ENCODE measurements at regions not wholly inside any gene's neighbourhood (a gene's known extent, or its start where the extent isn't known, plus 50 kb on each side); places are given as distances from the start of the nearest gene placed in this dataset.

DNA sequence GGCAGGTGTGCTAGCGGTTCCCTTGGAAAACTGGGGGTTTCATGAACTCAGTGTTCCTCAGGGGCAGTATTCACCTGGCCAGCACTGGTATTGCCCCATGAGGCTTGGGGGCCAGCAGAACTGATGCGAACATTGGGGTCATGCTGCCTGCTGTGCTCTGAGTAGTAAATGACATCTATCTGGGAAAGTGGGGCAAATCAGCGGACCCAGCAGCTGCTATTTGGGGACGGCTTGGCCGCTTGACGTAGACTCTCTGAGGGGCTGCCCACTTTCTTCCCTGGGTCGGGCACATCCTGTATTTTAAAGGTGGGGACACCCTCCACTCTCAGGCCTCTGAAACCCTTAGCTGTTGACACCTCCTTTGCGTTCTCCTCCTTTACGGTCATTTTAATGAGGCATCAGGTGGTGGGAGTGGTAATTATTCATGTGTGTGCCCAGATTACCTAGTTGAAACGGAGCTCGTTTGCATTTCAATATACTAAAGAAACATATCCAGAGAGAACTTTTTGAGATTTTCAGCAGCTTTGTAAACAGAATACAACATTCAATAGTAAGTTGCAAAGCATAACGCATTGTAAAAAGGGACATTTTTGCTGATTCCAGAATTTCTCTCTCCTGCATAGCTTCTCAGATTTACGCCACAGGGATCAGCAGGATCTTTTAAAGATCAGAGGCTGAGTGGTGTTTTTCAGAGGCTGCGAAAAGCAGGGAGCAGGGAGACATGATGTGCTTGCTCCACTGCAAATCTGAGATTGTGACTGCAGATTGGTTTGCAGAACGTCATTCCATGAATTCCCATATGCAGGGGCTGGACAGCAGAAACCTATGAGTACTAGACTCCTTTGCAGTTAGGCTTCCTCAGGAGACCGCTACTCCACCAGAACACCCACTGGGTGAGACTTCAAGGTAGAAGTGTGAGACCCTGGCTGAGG, 56.8 kb upstream of the ZFR start:
- no peak for DNase-seq

GRCh38 chr5:32500181-32500580, 55.6 kb upstream of the ZFR start:
- DNase-seq = no peak

DNA sequence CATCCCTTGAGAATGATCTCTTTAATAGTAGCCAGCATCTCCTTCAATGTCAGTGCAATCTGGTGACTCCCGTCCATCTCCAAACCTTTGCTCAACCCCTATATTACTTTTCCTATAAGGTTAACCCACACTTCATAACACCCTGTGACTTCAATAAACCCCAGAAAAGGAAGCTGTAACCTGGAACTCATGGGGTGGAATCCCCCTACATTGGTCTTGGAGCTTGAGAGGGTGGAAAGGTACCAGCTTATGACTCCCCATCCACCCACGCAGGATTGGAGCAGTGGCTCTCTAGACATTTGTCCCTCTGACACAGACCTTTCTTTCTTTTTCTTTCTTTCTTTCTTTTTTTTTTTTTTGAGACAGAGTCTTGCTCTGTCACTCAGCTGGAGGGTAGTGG, 54.7 kb upstream of the ZFR start:
- no peak for DNase-seq

GRCh38 chr5:32498484-32498883, 53.9 kb upstream of the ZFR start:
- DNase-seq = no peak

DNA sequence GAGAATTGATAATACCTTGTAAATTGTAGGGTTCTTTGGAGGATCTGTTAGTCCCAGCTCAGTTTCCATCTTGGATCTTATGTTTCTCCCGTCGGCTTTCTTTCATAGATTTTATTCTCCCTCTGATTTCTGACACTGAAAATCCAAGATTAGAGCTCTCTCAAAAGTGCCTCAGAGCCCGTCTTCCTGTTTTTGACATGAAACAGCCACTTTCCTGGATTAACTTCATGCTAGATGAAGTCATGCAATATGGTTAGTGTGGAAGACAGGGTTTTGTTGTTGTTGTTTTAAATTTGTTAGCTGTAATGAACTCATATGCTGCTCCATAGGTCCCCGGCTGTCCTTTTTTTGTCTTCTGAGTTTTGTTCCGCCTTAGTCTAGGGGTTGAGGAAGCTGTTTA, 51.6 kb upstream of the ZFR start:
- no peak for DNase-seq

DNA sequence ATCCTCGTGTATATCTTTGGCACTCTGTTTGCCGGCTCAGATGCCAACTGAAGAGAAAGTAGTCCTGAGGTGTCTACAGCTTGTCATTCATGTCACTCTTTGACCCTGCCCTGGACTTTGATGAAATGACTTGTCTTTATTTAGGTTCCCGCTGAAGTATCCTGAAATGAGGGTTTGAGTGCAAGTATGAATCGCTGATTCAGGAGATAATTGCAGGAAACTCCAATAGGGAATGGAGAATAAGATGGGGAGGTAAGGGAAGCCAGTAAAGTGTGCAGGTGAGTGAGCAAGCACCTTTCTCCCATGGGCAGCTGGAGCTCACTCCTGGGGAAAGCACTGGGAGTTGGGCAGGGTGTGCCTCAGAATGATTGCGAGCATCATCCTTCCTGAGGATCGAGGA, 50.3 kb upstream of the ZFR start:
- no peak for DNase-seq

Data from stimulated activated naive CD4-positive, alpha-beta T cell treated with Interleukin-2 at 50 U/mL for 16 hours (primary cell).